ENCODE measurements at regions not wholly inside any gene's neighbourhood (a gene's known extent, or its start where the extent isn't known, plus 50 kb on each side); places are given as distances from the start of the nearest gene placed in this dataset.

GRCh38 chr18:24602201-24602600, 141.8 kb downstream of the HRH4 start:
- Histone ChIP-seq H3K9ac (replicated peaks in 1 of 4; ENCODE audit: extremely low read depth in 1 of 4, low read depth in 3 of 4, low read length in 3 of 4) (no peak overlapping the region), H3K4me3 (ENCODE audit: extremely low read depth in 1 of 4, insufficient read depth in 2 of 4, low read depth in 3 of 4, low read length in 4 of 4) (no peak overlapping the region), H2BK5ac (ENCODE audit: low read depth, low read length) (no peak overlapping the region), H4K8ac (ENCODE audit: extremely low read depth, insufficient read depth, low read length) (no peak overlapping the region), H3K36me3 (ENCODE audit: control insufficient read depth in 2 of 4, insufficient read depth in 4 of 4, low read length in 3 of 4) (no peaks in the 10 kb centered on the region), H4K20me1 (replicated peaks in 1 of 2; ENCODE audit: control insufficient read depth in 1 of 2, insufficient read depth in 2 of 2, low read length in 2 of 2) (no peaks in the 10 kb centered on the region), H2AFZ (ENCODE audit: low read length) (no peak overlapping the region), H3K23ac (ENCODE audit: insufficient read length) (no peak overlapping the region), H3K4me1 (replicated peaks in 1 of 4; ENCODE audit: control insufficient read depth in 3 of 4, insufficient read depth in 4 of 4, low read length in 3 of 4) (peaks cover 0 to 7% (median 2%) of the 10 kb centered on the region in 4 experiments; a peak in 4 of 7 replicates), H3K27me3 (replicated peaks in 1 of 4; ENCODE audit: control insufficient read depth in 3 of 4, extremely low read depth in 1 of 4, insufficient read depth in 3 of 4, low read length in 3 of 4) (no peaks in the 10 kb centered on the region), H3K14ac (ENCODE audit: insufficient read length) (no peak overlapping the region), H3K9me3 (ENCODE audit: insufficient read depth in 2 of 2, low read depth in 1 of 2, low read length in 1 of 2) (no peaks in the 10 kb centered on the region), H3K4me2 (ENCODE audit: insufficient read depth in 1 of 2, low read depth in 2 of 2, low read length in 2 of 2) (no peak overlapping the region), H2AK5ac (ENCODE audit: low read depth, low read length) (no peak overlapping the region), H4K91ac (replicated peaks; ENCODE audit: insufficient read length, low read length) (no peak overlapping the region), H3K18ac (ENCODE audit: extremely low read depth, low read length) (no peak overlapping the region), H3K27ac (ENCODE audit: low read depth, low read length) (no peak overlapping the region), H3K79me2 (ENCODE audit: control insufficient read depth in 1 of 2, insufficient read depth in 2 of 2, low read length in 2 of 2) (no peaks in the 10 kb centered on the region), H2BK15ac (ENCODE audit: low read length) (no peak overlapping the region), H3K23me2 (ENCODE audit: low read depth, low read length) (no peaks in the 10 kb centered on the region), H2BK12ac (ENCODE audit: low read depth, low read length) (no peak overlapping the region), H3K4ac (replicated peaks; ENCODE audit: insufficient read length, low read depth, low read length) (no peak overlapping the region), H4K5ac (ENCODE audit: insufficient read length, low read depth, low read length) (no peak overlapping the region), H2BK20ac (ENCODE audit: low read length) (no peak overlapping the region), H3K79me1 (ENCODE audit: low read depth, low read length) (no peaks in the 10 kb centered on the region), H3K56ac (replicated peaks; ENCODE audit: insufficient read length, low read depth, low read length) (no peak overlapping the region), H2BK120ac (replicated peaks; ENCODE audit: low read depth, low read length) (no peak overlapping the region)
- no peak for DNase-seq (ENCODE audit: low read depth in 1 of 2, low spot score in 2 of 2)
- CTCF ChIA-PET (ENCODE audit: partially characterized antibody), result interaction anchor here (0.6 to 14.4 kb wide), 7 partner anchors 9 to 275 kb away, joined by 3 to 166 read pairs (median 4); no protein-coding TSS in a partner anchor
- FAIRE-seq, result no peak
- POLR2A ChIA-PET (ENCODE audit: partially characterized antibody), result no interaction called here
- 88% methylated on average over 4 of the region's 4 CpGs; no CpG with 5 or more reads in 1 of the 2 experiments for WGBS, 2 experiments (ENCODE audit: extremely low coverage in 1 of 2, insufficient coverage in 1 of 2, insufficient read length in 1 of 2, insufficient replicate concordance in 2 of 2, low coverage in 1 of 2, low lambda C conversion rate in 2 of 2, missing lambda C conversion rate in 1 of 2)
- TF ChIP-seq HDAC2 (IDR thresholded peaks at IDR 0.05; ENCODE audit: borderline replicate concordance in 1 of 2, low read depth in 2 of 2, low read length in 2 of 2) (no peak), EP300 (IDR thresholded peaks at IDR 0.05; ENCODE audit: borderline replicate concordance in 1 of 2, low read depth in 2 of 2, low read length in 2 of 2) (no peak), RXRA (IDR thresholded peaks at IDR 0.05; ENCODE audit: insufficient read depth, low read depth, low read length) (no peak), RNF2 (IDR thresholded peaks at IDR 0.05; ENCODE audit: borderline replicate concordance, low read depth, low read length, missing control alignments, poor library complexity, severe bottlenecking) (no peak), ZNF274 (IDR thresholded peaks at IDR 0.05; ENCODE audit: borderline replicate concordance, extremely low read depth, low read length) (no peak), USF2 (IDR thresholded peaks at IDR 0.05; ENCODE audit: low read length) (no peak), RFX5 (IDR thresholded peaks at IDR 0.05; ENCODE audit: borderline replicate concordance, low read depth, low read length) (no peak), KDM5A (IDR thresholded peaks at IDR 0.05; ENCODE audit: low read length) (no peak), CHD1 (IDR thresholded peaks at IDR 0.05; ENCODE audit: low read depth, low read length) (no peak), SP1 (IDR thresholded peaks at IDR 0.05; ENCODE audit: low read depth, low read length) (no peak), BCL11A (IDR thresholded peaks at IDR 0.05; ENCODE audit: low read depth in 2 of 2, low read length in 2 of 2) (no peak), SUZ12 (IDR thresholded peaks at IDR 0.05; ENCODE audit: low read length) (no peak), PHF8 (conservative IDR thresholded peaks at IDR 0.05; ENCODE audit: low read depth, low read length) (no peak)
